ENCODE measurements at regions not wholly inside any gene's neighbourhood (a gene's known extent, or its start where the extent isn't known, plus 50 kb on each side); places are given as distances from the start of the nearest gene placed in this dataset.
"Not testable (repeated sequence)": the region's sequence is repeated elsewhere in the genome, so short reads cannot be mapped to it uniquely, and the experiment has no call there.

DNA sequence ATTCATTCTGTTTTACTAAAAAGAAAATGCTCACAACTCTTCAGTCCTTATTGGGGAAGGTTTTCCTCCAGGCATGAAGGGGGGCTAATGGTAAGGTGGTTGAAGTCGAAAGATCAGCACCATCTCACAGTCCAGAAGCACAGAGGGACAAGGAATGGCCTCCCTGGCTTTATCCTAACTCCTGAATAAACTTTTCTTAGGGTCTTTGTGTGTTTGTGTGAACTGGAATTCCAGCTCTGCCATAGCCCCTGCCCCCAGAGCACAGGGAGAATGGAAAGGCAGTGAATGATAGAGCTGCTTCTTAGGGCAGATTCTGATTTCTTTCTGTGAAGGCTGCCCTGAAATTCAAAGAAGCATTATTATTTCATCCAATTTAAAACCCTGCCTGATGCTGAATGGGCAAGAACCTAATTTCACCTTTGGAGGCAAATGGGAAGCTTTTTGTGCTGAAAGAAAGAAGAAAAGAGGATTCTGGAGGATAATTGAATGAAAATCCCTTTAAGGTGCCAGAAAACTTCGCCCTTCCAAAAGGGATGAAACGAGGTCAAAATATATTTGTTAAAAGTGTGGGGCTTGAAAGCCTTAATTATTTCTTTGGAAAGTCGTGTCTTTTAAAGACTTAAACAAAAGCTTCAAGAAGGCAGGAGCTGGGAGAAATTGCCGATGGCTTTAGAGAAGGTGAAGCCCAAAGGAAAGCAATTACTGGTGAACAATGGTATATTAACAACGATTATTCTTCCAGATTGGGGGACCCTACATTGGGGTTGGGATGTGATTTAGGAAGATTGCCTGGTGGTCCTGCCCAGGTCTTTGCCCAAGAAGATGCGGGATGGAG lies 259.9 kb upstream of the RGMA start:
- Mint-ChIP-seq H3K36me3 (ENCODE audit: insufficient read depth) (no peaks in the 10 kb centered on the region), H3K9me3 (no peaks in the 10 kb centered on the region), H3K27me3 (peaks cover 52 to 73% of the 10 kb centered on the region in 2 donors), H3K27ac (no peak overlapping the region), H3K4me3 (no peak overlapping the region), H3K4me1 (ENCODE audit: low read depth in 2 of 2) (no peaks in the 10 kb centered on the region)
- DNase-seq (no peak), ATAC-seq (replicated peaks) (no peak)

DNA sequence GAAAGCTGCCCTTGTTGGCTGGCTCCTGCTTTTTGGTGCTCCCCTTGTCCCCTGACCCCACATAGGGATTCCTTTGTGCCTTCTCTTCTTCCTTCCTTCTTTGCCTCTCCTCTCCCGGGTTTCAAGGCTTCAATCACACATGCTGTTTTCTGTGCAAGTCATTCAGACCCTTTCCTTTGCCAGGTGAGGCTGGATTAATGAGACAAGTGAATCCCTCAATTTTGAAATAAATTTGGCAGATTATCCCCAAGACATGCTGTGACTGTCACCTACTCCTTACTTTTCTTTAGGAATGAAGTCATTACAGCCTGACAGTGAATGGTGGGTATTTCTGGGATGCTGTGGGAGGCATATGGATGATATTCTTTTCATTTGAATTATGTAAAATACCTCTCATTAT lies 259.0 kb upstream of the RGMA start:
- Mint-ChIP-seq H3K36me3 (ENCODE audit: insufficient read depth) (no peaks in the 10 kb centered on the region), H3K27ac (no peak overlapping the region), H3K9me3 (no peaks in the 10 kb centered on the region), H3K4me3 (no peak overlapping the region), H3K27me3 (peaks cover 58 to 81% of the 10 kb centered on the region in 2 donors), H3K4me1 (ENCODE audit: low read depth in 2 of 2) (no peaks in the 10 kb centered on the region)
- DNase-seq (no peak), ATAC-seq (replicated peaks) (no peak)

- ATAC-seq (replicated peaks) (no peak), DNase-seq (no peak)
- Mint-ChIP-seq H3K36me3 (ENCODE audit: insufficient read depth) (no peaks in the 10 kb centered on the region), H3K4me3 (no peak overlapping the region), H3K27me3 (peaks cover 60 to 86% of the 10 kb centered on the region in 2 donors), H3K27ac (no peak overlapping the region), H3K9me3 (no peaks in the 10 kb centered on the region), H3K4me1 (ENCODE audit: low read depth in 2 of 2) (no peaks in the 10 kb centered on the region)
Measured at GRCh38 chr15:93345981-93346380, 257.0 kb upstream of the RGMA start.

GRCh38 chr15:93343402-93343801 lies 254.4 kb upstream of the RGMA start:
- H3K4me3 Mint-ChIP-seq; H3K27ac Mint-ChIP-seq; ATAC-seq (replicated peaks); H3K36me3 Mint-ChIP-seq (ENCODE audit: insufficient read depth); DNase-seq; H3K4me1 Mint-ChIP-seq (ENCODE audit: low read depth in 2 of 2); H3K9me3 Mint-ChIP-seq: not testable (repeated sequence)
- peaks cover 40 to 83% of the 10 kb centered on the region in 2 donors for H3K27me3 Mint-ChIP-seq

- no peaks in the 10 kb centered on the region for H3K36me3 Mint-ChIP-seq (ENCODE audit: insufficient read depth)
- no peaks in the 10 kb centered on the region for H3K9me3 Mint-ChIP-seq
- no peak overlapping the region for H3K4me3 Mint-ChIP-seq
- no peak overlapping the region for H3K27ac Mint-ChIP-seq
- ATAC-seq (replicated peaks): no peak
- no peak for DNase-seq
- peaks cover 48 to 77% of the 10 kb centered on the region in 2 donors for H3K27me3 Mint-ChIP-seq
- H3K4me1 Mint-ChIP-seq (ENCODE audit: low read depth in 2 of 2): no peaks in the 10 kb centered on the region
Measured at GRCh38 chr15:93341164-93341563, 252.2 kb upstream of the RGMA start.

- ATAC-seq (replicated peaks) (no peak), DNase-seq (no peak)
- no peaks in the 10 kb centered on the region for H3K9me3 Mint-ChIP-seq
- H3K4me1 Mint-ChIP-seq (ENCODE audit: low read depth in 2 of 2): no peaks in the 10 kb centered on the region
- no peak overlapping the region for H3K27ac Mint-ChIP-seq
- H3K36me3 Mint-ChIP-seq (ENCODE audit: insufficient read depth): no peaks in the 10 kb centered on the region
- no peak overlapping the region for H3K4me3 Mint-ChIP-seq
- H3K27me3 Mint-ChIP-seq: peaks cover 55 to 82% of the 10 kb centered on the region in 2 donors
Measured at GRCh38 chr15:93340406-93340805, 251.4 kb upstream of the RGMA start.

DNA sequence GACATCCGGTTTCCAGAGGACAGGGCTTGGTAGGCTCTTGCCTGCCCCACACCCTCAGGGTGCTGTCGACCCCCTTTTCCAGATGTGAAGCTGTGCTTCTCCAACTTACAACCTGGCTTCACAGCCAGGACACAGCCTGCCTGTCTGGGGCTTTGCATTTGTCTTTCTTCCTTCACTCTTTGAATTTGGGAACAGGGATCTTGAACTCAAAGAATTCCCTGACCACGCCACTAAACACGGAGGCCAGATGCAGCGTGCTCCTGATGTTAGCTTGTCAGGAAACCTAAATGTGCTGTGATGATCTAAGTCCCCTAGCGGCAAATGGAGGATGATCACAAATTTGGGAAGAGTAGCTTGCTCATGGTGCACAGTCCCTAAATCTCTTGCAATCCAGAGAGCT lies 244.8 kb upstream of the RGMA start:
- H3K36me3 Mint-ChIP-seq (ENCODE audit: insufficient read depth): no peaks in the 10 kb centered on the region
- DNase-seq (no peak), ATAC-seq (replicated peaks) (no peak)
- H3K27ac Mint-ChIP-seq: no peak overlapping the region
- no peaks in the 10 kb centered on the region for H3K4me1 Mint-ChIP-seq (ENCODE audit: low read depth in 2 of 2)
- no peaks in the 10 kb centered on the region for H3K9me3 Mint-ChIP-seq
- no peak overlapping the region for H3K4me3 Mint-ChIP-seq
- H3K27me3 Mint-ChIP-seq: peaks cover 69 to 87% of the 10 kb centered on the region in 2 donors

DNA sequence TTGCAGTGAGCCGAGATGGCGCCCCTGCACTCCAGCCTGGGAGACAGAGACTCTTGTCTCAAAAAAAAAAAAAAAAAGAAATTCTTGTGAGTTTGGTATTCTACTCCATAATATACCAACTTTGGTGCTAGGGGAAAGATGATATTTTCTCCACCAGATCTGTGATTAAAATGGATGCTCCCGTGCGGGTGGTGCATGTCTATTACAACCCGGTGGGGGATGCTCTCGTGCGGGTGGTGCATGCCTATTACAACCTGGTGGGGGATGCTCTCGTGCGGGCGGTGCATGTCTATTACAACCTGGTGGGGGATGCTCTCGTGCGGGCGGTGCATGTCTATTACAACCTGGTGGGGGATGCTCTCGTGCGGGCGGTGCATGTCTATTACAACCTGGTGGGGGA lies 244.1 kb upstream of the RGMA start:
- not testable (repeated sequence) for H3K4me3 Mint-ChIP-seq; H3K4me1 Mint-ChIP-seq (ENCODE audit: low read depth in 2 of 2); H3K36me3 Mint-ChIP-seq (ENCODE audit: insufficient read depth); ATAC-seq (replicated peaks); DNase-seq; H3K9me3 Mint-ChIP-seq; H3K27ac Mint-ChIP-seq
- H3K27me3 Mint-ChIP-seq: peaks cover 62 to 80% of the 10 kb centered on the region in 2 donors

- H3K4me1 Mint-ChIP-seq (ENCODE audit: low read depth in 2 of 2): no peaks in the 10 kb centered on the region
- ATAC-seq (replicated peaks) (no peak), DNase-seq (no peak)
- H3K27ac Mint-ChIP-seq: no peak overlapping the region
- no peaks in the 10 kb centered on the region for H3K9me3 Mint-ChIP-seq
- no peak overlapping the region for H3K4me3 Mint-ChIP-seq
- H3K36me3 Mint-ChIP-seq (ENCODE audit: insufficient read depth): no peaks in the 10 kb centered on the region
- H3K27me3 Mint-ChIP-seq: peaks cover 58 to 76% of the 10 kb centered on the region in 2 donors
Measured at GRCh38 chr15:93332168-93332553, 243.2 kb upstream of the RGMA start.

DNA sequence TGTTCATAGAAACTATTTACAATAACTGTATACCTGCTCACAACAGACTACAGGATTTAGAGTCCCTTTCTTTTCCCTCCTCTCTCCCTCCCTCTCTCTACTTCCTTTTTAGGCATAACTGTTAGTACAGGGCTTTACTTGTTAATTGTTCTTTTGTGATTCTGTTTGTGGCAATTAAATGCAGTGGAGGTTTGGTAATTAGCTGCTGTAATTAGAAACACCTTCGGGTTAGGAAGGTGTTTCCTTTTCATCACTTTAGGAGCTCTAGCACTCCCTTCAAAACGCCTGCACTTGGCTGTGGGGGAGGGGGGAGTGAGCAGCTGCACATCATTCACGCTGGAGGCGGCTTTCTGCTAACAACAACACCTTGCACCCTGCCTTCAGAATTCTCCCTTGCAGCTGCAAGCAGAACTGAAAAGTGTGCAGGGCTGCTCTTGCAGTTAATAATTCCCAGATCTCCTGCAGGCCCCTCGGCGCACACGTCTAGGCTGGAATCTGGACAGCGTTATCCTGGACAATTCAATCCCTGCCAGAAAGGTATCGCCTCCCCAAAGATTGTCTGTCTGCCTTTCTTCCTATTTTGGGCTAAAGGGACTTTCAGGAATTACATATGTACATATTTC lies 242.6 kb upstream of the RGMA start:
- Mint-ChIP-seq H3K4me3 (no peak overlapping the region), H3K9me3 (no peaks in the 10 kb centered on the region), H3K4me1 (ENCODE audit: low read depth in 2 of 2) (no peaks in the 10 kb centered on the region), H3K27ac (no peak overlapping the region), H3K36me3 (ENCODE audit: insufficient read depth) (no peaks in the 10 kb centered on the region), H3K27me3 (peaks cover 57 to 75% of the 10 kb centered on the region in 2 donors)
- no peak for ATAC-seq (replicated peaks)
- no peak for DNase-seq

GRCh38 chr15:93330912-93331544 lies 242.0 kb upstream of the RGMA start:
- H3K27me3 Mint-ChIP-seq: peaks cover 51 to 69% of the 10 kb centered on the region in 2 donors
- H3K4me1 Mint-ChIP-seq (ENCODE audit: low read depth in 2 of 2): no peaks in the 10 kb centered on the region
- ATAC-seq (replicated peaks): no peak
- no peaks in the 10 kb centered on the region for H3K36me3 Mint-ChIP-seq (ENCODE audit: insufficient read depth)
- no peak overlapping the region for H3K27ac Mint-ChIP-seq
- no peak overlapping the region for H3K4me3 Mint-ChIP-seq
- DNase-seq: no peak
- H3K9me3 Mint-ChIP-seq: no peaks in the 10 kb centered on the region

DNA sequence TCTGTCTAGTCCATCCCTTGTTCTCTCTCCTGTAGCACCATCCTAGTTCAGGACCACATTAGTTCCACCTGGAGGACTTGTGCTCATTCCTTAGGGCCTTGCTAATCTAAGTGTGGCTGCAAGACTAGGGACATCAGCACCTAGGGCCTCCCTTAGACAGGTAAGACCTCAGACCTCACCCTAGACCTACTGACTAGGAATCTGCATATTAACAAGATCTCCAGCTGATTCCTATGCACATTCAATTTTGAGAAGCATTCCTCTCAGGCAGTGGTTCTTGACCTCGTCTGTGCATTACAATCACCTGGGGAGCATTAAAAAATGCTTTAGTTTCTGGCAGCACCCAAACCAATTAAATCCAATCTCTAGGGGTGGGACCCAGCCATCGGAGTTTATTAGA lies 238.4 kb upstream of the RGMA start:
- H3K27ac Mint-ChIP-seq: no peak overlapping the region
- H3K4me1 Mint-ChIP-seq (ENCODE audit: low read depth in 2 of 2): no peaks in the 10 kb centered on the region
- ATAC-seq (replicated peaks): no peak
- H3K9me3 Mint-ChIP-seq: no peaks in the 10 kb centered on the region
- H3K4me3 Mint-ChIP-seq: no peak overlapping the region
- no peaks in the 10 kb centered on the region for H3K36me3 Mint-ChIP-seq (ENCODE audit: insufficient read depth)
- no peak for DNase-seq
- H3K27me3 Mint-ChIP-seq: peaks cover 22 to 34% of the 10 kb centered on the region in 2 donors

- DNase-seq (no peak), ATAC-seq (replicated peaks) (no peak)
- Mint-ChIP-seq H3K27me3 (peaks cover 3 to 15% of the 10 kb centered on the region in 2 donors), H3K4me1 (ENCODE audit: low read depth in 2 of 2) (no peaks in the 10 kb centered on the region), H3K4me3 (no peak overlapping the region), H3K36me3 (ENCODE audit: insufficient read depth) (no peaks in the 10 kb centered on the region), H3K27ac (no peak overlapping the region), H3K9me3 (no peaks in the 10 kb centered on the region)
Measured at GRCh38 chr15:93324186-93324975, 235.4 kb upstream of the RGMA start.

Measured in effector memory CD8-positive, alpha-beta T cell (primary cell).